HG03064 (cell line): ENCODE measurements at regions not wholly inside any gene's neighbourhood (a gene's known extent, or its start where the extent isn't known, plus 50 kb on each side); places are given as distances from the start of the nearest gene placed in this dataset.
"Not testable (repeated sequence)": the region's sequence is repeated elsewhere in the genome, so short reads cannot be mapped to it uniquely, and the experiment has no call there.

ENCODE experiments used
- ATAC-seq: cut with Tn5 transposase; IDR thresholded peaks from one replicate; pipeline ENCODE4 v1.9.1; 2021; ENCODE audit warnings: low read depth; ENCODE audit not compliant: unreplicated experiment

DNA sequence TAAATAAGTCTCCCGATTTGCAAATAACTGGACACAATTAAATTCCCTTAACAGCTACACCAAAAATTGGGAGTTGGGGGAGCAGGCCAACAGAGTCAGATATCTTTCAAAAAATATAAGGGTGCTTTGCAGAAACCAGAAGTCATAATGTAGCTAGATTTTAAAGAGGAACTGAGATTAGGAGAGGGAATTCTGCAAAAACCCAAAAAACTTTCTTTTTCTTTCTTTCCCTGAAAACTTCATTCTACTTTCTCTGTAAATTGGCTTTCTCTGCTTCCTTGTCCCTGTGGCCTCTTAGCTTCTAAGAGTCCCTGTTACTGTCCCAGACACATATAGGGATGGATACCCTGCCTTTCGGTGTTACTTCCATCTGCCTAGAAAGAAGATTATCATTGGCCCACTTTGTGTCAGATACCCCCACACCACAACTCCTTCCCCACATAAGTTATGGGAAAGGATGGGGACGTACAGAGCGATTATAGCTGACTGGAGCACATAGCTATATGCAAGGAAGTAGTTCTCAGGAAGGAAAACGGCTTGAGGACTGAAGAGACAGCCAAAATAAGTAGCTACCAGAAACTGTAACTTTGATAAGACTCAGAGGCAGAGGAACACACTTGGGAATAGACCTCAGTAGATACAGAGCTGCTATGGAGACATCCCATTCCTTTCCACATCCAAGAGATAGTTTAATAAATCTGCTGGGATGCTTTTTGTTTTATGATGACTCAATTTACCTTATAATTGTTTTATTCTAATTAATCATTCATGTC, 129.1 kb upstream of the TGFBR2 start:
- ATAC-seq, result no peak

DNA sequence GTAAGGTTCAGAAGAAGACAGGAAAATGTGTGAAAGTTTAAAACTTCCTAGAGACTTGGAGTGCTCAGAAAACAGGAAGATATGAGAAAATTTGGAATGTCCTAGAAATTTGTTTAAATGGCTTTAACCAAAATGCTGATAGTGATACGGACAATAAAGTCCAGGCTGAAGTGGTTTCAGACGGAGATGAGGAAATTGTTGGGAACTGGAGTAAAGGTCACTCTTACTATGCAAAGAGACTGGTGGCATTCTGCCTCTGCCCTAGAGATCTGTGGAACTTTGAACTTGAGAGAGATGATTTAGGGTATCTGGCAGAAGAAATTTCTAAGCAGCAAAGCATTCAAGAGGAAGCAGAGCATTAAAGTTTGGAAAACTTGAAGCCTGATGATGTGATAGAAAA, 126.7 kb upstream of the TGFBR2 start:
- ATAC-seq, result not testable (repeated sequence)

- ATAC-seq, result not testable (repeated sequence)
Observed at GRCh38 chr3:30480156-30480555, 126.2 kb upstream of the TGFBR2 start.

- ATAC-seq, result no peak
Observed at GRCh38 chr3:30480587-30480986, 125.8 kb upstream of the TGFBR2 start.

DNA sequence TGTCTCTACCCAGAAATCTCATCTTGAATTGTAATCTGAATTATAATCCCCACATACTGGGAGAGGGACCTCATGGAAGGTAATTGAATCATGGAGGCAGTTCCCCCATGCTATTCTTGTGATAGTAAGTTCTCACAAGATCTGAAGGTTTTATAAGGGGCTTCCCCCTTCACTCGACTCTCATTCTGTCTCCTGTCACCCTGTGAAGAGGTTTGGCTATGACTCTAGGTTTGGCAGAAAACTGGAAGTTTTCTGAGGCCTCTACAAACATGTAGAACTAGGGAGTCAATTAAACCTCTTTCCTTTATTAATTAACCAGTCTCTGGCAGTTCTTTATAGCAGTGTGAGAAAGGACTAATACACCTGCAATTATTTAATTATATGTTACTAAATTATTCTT, 125.2 kb upstream of the TGFBR2 start:
- no peak for ATAC-seq

DNA sequence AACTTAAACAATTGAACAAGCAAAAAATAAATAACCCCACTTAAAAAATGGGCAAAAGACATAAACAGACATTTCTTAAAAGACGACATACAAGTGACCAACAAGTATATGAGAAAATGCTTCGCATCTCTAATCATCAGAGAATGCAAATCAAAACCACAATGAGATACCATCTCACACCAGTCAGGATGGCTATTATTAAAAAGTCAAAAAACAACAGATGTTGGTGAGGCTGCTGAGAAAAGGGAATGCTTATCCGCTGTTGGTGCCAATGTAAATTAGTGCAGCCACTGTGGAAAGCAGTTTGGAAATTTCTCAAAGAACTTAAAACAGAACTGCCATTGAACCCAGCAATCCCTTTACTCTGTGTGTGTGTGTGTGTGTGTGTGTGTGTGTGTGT, 122.2 kb upstream of the TGFBR2 start:
- not testable (repeated sequence) for ATAC-seq

DNA sequence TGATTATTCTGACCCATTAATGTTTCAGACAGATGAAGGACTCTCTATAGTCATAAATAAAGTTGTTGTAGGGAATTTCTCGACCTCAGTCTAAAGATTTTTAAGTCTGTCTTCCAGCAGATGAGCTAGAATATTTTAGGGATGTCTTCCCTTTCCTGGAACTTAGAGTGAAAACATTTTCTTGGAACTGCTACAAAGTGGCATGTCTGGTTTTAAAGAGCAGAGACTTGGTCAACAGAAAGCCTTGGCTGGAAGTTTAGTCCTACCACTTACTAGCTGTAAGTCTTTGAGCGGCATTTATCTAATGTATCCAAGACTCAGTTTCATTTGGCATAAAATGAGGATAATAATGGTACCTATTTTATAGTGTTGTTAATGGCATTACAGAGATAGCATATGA, 120.0 kb upstream of the TGFBR2 start:
- no peak for ATAC-seq

GRCh38 chr3:30488070-30488756, 118.2 kb upstream of the TGFBR2 start:
- no peak for ATAC-seq

DNA sequence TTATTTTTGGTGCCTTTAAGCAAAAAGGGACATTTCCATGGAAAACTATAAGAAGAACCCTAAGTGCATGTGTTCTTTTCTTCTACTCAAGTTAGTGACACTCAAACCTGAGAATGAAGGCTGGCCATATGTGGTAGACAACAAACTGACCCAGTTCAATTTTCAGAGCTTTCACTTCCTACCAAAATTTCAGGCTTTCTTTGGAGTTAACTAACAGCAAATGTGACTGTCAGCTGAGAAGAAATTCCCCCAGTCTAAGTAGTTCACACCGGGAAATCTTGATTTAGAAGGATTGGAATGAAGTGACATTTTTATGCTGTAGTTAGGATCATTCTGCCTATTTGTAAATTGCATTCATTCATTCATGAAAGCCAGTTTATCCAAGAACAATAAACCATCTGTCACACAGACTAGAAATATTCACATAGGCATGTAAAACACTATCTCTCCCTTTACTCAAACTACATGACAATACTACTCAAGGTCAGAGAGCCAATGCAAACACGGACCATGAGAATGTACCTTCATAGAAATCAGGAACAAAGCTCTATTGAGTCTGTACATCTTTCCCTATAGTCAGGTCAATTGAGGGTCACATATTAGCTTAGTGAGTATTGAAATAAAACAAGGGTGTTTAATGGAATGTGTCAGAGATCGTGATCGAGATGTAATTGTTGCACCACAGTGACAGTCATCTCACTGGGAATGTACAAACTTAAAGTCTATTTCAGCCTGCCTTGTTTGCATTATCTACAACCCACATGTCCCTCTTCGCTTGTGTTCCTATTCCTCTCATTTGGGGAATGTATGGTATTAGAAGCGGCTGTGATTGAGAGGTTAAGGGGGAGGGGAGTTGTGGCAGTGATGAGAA, 113.8 kb upstream of the TGFBR2 start:
- no peak for ATAC-seq

DNA sequence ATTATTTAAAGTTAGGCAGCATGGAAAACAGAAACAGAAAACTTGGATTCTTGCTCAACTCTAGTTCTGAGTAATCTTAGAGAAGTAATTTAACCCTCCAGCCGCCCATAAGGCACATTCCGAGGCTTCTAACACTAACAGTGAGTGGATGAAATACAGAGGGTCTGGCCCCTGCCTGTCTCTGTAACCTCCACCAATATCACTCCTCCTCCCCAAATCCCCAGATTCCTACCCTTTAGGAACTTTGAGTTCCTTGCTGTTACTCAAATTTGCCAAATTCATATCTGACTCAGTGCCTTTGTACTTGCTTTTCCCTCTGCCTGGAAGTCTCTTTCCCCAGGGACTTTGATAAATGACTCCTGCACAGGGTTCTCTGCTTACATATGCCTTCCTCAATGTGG, 112.5 kb upstream of the TGFBR2 start:
- ATAC-seq, result no peak

DNA sequence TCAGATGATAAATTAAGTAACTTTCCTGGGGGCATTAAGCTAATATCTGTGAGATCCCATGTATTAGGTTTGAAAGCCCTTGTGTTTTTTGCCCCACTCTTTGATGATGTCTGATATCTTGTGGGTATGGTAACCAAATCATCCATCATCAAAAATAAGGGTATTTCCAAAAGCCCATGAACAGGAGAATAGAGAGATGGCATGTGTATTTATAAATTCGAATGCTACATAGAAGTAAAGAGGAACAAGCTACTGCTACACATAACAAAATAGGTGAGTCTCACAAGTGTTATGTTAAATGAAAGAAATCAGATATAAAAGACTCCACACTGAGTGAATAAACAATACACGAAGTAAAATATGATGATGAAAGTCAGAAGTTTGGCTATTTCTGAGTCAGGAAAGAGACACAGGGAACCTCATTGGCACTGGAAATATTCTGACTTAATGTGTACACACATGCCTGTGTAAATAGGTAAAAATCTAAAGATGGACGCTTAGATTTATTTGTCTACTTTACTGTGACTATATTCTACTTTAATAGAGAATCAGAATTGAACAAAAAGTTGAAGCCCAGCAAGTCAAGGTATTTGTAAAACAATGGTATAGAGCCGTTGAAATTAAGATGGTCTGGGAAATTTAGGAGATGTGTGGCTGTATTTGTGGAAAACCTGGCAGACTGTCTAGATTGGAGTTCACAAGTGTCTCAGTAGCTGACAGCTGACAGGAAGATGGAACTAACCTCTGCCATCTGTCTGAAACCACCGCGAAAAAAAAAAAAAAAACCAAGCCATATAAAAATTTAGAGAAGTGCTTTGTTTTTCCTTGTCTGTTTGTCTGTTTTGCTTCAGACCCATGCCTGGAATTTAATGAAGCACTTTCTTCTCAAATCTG, 111.0 kb upstream of the TGFBR2 start:
- ATAC-seq, result no peak

DNA sequence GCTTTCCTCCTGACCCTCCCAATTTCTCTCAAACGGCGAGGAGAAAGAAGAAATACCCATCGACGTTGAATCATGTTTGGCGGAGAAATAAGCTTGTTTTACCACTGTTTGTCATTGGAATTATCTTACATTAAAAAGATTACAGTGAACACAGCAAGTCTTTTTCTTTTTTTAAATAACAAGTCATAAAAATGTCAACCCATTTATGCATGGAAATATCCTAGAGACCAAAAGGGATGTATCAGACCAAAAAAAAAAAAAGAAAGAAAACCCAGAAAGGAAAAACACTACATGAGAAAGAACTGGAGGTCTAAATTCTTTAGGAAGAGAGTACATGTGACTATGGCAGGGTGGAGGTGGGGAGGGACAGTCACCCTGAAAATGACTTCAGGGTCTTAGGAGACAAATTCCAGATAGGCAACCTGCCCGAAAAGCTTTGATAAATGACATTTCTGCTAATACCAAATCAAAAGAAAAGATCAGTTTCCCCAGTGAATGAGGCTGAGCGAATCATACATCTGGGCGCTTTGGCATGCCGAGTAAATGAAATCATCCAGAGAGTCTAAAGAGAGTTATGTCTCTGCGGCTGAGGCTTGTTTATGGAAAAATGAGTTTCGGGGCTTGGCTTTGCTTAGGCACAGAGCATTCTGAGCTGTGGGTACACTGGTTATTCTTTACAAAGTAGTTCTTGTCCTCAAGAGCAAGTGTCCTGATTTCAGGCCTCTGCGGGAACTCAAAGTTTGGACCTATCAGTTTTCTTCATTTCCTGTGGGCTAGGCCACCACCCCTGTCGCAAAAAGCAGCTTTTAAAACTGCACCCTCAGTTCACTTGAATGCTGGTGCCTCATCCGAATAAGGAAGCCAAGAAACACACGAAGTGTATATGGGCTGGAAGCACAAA, 110.1 kb upstream of the TGFBR2 start:
- no peak for ATAC-seq

DNA sequence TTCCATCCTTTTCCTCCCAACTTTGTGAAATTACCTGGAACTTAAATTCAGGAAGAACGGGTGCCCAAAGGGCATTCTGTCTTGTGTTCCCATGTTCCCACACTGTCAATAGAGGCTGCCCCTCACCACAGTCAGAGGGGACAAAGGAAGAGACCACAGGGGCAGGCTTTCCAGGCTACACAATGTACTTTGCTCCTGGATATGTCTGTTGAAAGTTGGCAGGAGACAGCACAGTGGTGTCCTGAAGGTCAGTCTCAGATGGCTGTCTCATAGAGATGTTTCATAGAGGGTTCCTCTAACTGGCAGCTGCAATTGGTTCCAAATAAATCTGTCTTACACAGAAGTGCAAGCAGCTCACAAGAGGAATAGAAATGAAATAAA, 107.8 kb upstream of the TGFBR2 start:
- ATAC-seq, result no peak

GRCh38 chr3:30500666-30501399, 105.6 kb upstream of the TGFBR2 start:
- peak; percentile 96 for ATAC-seq

- ATAC-seq, result no peak
Observed at GRCh38 chr3:30501526-30501925, 104.9 kb upstream of the TGFBR2 start.

GRCh38 chr3:30502051-30502741, 104.2 kb upstream of the TGFBR2 start:
- no peak for ATAC-seq

- ATAC-seq, result no peak
Observed at GRCh38 chr3:30502742-30503073, 103.7 kb upstream of the TGFBR2 start.

GRCh38 chr3:30503446-30503845, 103.0 kb upstream of the TGFBR2 start:
- ATAC-seq, result no peak
